NCI-H1436 (cell line): ENCODE measurements at regions not wholly inside any gene's neighbourhood (a gene's known extent, or its start where the extent isn't known, plus 50 kb on each side); places are given as distances from the start of the nearest gene placed in this dataset.
"Not testable (repeated sequence)": the region's sequence is repeated elsewhere in the genome, so short reads cannot be mapped to it uniquely, and the experiment has no call there.

Source experiments
- DNase-seq: peaks from one replicate; lab custom pipeline; 2025; lab: John Stamatoyannopoulos, UW

GRCh38 chr4:26175006-26175786, 145.6 kb upstream of the RBPJ start:
- DNase-seq = no peak

GRCh38 chr4:26175905-26176470, 144.8 kb upstream of the RBPJ start:
- no peak for DNase-seq

GRCh38 chr4:26176598-26177149, 144.1 kb upstream of the RBPJ start:
- no peak for DNase-seq

- DNase-seq = no peak
Observed at GRCh38 chr4:26178854-26179253, 142.0 kb upstream of the RBPJ start.

GRCh38 chr4:26179316-26179760, 141.5 kb upstream of the RBPJ start:
- no peak for DNase-seq

GRCh38 chr4:26181616-26182015, 139.2 kb upstream of the RBPJ start:
- DNase-seq = no peak

- no peak for DNase-seq
Observed at GRCh38 chr4:26183017-26183416, 137.8 kb upstream of the RBPJ start.

- no peak for DNase-seq
Observed at GRCh38 chr4:26185436-26185835, 135.4 kb upstream of the RBPJ start.

- DNase-seq = no peak
Observed at GRCh38 chr4:26191353-26191752, 129.5 kb upstream of the RBPJ start.

- no peak for DNase-seq
Observed at GRCh38 chr4:26192899-26193869, 127.6 kb upstream of the RBPJ start.

GRCh38 chr4:26194764-26195163, 126.0 kb upstream of the RBPJ start:
- DNase-seq = no peak

GRCh38 chr4:26196567-26196966, 124.2 kb upstream of the RBPJ start:
- no peak for DNase-seq

GRCh38 chr4:26197018-26197779, 123.6 kb upstream of the RBPJ start:
- DNase-seq = no peak

GRCh38 chr4:26198931-26199330, 121.9 kb upstream of the RBPJ start:
- DNase-seq = not testable (repeated sequence)

GRCh38 chr4:26199596-26199995, 121.2 kb upstream of the RBPJ start:
- no peak for DNase-seq

- DNase-seq = no peak
Observed at GRCh38 chr4:26201120-26201519, 119.7 kb upstream of the RBPJ start.

- DNase-seq = no peak
Observed at GRCh38 chr4:26204249-26204825, 116.5 kb upstream of the RBPJ start.

- no peak for DNase-seq
Observed at GRCh38 chr4:26204911-26205370, 115.9 kb upstream of the RBPJ start.

GRCh38 chr4:26206339-26206738, 114.5 kb upstream of the RBPJ start:
- DNase-seq = no peak

GRCh38 chr4:26206999-26207398, 113.8 kb upstream of the RBPJ start:
- DNase-seq = no peak

GRCh38 chr4:26207631-26208030, 113.2 kb upstream of the RBPJ start:
- DNase-seq = no peak
